ENCODE measurements at regions not wholly inside any gene's neighbourhood (a gene's known extent, or its start where the extent isn't known, plus 50 kb on each side); places are given as distances from the start of the nearest gene placed in this dataset.

GRCh38 chr5:116652196-116652729 is 77.6 kb upstream of the SEMA6A start:
- BruUV-seq (replicated peaks) = no TSS peak
- Mint-ChIP-seq H3K4me3 (ENCODE audit: unreplicated experiment) (peak overlapping the region; percentile 41), H3K4me1 (ENCODE audit: insufficient read depth, unreplicated experiment) (peaks cover 17% of the 10 kb centered on the region), H3K27me3 (ENCODE audit: insufficient read depth, unreplicated experiment) (no peaks in the 10 kb centered on the region), H3K27ac (ENCODE audit: low read depth, unreplicated experiment) (peak overlapping the region; percentile 8), H3K9me3 (ENCODE audit: unreplicated experiment) (no peaks in the 10 kb centered on the region), H3K36me3 (ENCODE audit: insufficient read depth, unreplicated experiment) (no peaks in the 10 kb centered on the region)
- ChIA-PET POLR2A (interaction anchor here (0.7 to 1.9 kb wide), 4 partner anchors 26 to 121 kb away, joined by 4 to 8 read pairs (median 5); partner anchors contain the start of gene SEMA6A), CTCF (interaction anchor here (0.6 kb wide), 2 partner anchors 77 to 302 kb away, joined by 3 to 4 read pairs; no protein-coding TSS in a partner anchor)
- intact Hi-C loops (cut with micrococcal nuclease) = loop anchor here (1.0 kb wide), 1 partner anchor 26 kb away; no protein-coding TSS in a partner anchor
- TF ChIP-seq CTCF (IDR thresholded peaks at IDR 0.05; ENCODE audit: unreplicated experiment) = no peak
- peak; percentile 70 for DNase-seq (ENCODE audit: unreplicated experiment)

GRCh38 chr5:116651653-116652052 is 77.0 kb upstream of the SEMA6A start:
- no peak overlapping the region for H3K4me3 Mint-ChIP-seq (ENCODE audit: unreplicated experiment)
- no peaks in the 10 kb centered on the region for H3K9me3 Mint-ChIP-seq (ENCODE audit: unreplicated experiment)
- H3K4me1 Mint-ChIP-seq (ENCODE audit: insufficient read depth, unreplicated experiment) = peaks cover 17% of the 10 kb centered on the region
- ChIA-PET POLR2A (interaction anchor here (1.9 kb wide), 1 partner anchor 26 kb away, joined by 8 read pairs; no protein-coding TSS in a partner anchor), CTCF (interaction anchor here (0.6 kb wide), 2 partner anchors 33 to 302 kb away, joined by 3 to 4 read pairs; no protein-coding TSS in a partner anchor)
- no peak for TF ChIP-seq CTCF (IDR thresholded peaks at IDR 0.05; ENCODE audit: unreplicated experiment)
- DNase-seq (ENCODE audit: unreplicated experiment) = no peak
- H3K36me3 Mint-ChIP-seq (ENCODE audit: insufficient read depth, unreplicated experiment) = no peaks in the 10 kb centered on the region
- intact Hi-C loops (cut with micrococcal nuclease) = loop anchor here (1.0 kb wide), 1 partner anchor 25 kb away; no protein-coding TSS in a partner anchor
- BruUV-seq (replicated peaks) = no TSS peak
- no peak overlapping the region for H3K27ac Mint-ChIP-seq (ENCODE audit: low read depth, unreplicated experiment)
- H3K27me3 Mint-ChIP-seq (ENCODE audit: insufficient read depth, unreplicated experiment) = no peaks in the 10 kb centered on the region

- H3K27ac Mint-ChIP-seq (ENCODE audit: low read depth, unreplicated experiment) = no peak overlapping the region
- H3K27me3 Mint-ChIP-seq (ENCODE audit: insufficient read depth, unreplicated experiment) = no peaks in the 10 kb centered on the region
- no TSS peak for BruUV-seq (replicated peaks)
- ChIA-PET CTCF (interaction anchor here (0.6 kb wide), 1 partner anchor 1641 kb away, joined by 3 read pairs; no protein-coding TSS in a partner anchor), POLR2A (no interaction called here)
- DNase-seq (ENCODE audit: unreplicated experiment) = no peak
- peaks cover 17% of the 10 kb centered on the region for H3K4me1 Mint-ChIP-seq (ENCODE audit: insufficient read depth, unreplicated experiment)
- no peaks in the 10 kb centered on the region for H3K36me3 Mint-ChIP-seq (ENCODE audit: insufficient read depth, unreplicated experiment)
- intact Hi-C loops (cut with micrococcal nuclease) = no loop called here
- H3K9me3 Mint-ChIP-seq (ENCODE audit: unreplicated experiment) = no peaks in the 10 kb centered on the region
- H3K4me3 Mint-ChIP-seq (ENCODE audit: unreplicated experiment) = no peak overlapping the region
- no peak for TF ChIP-seq CTCF (IDR thresholded peaks at IDR 0.05; ENCODE audit: unreplicated experiment)
Measured at GRCh38 chr5:116650964-116651363, 76.3 kb upstream of the SEMA6A start.

GRCh38 chr5:116650544-116650943 is 75.9 kb upstream of the SEMA6A start:
- TF ChIP-seq CTCF (IDR thresholded peaks at IDR 0.05; ENCODE audit: unreplicated experiment) = no peak
- intact Hi-C loops (cut with micrococcal nuclease) = no loop called here
- Mint-ChIP-seq H3K27me3 (ENCODE audit: insufficient read depth, unreplicated experiment) (no peaks in the 10 kb centered on the region), H3K36me3 (ENCODE audit: insufficient read depth, unreplicated experiment) (no peaks in the 10 kb centered on the region), H3K9me3 (ENCODE audit: unreplicated experiment) (no peaks in the 10 kb centered on the region), H3K4me1 (ENCODE audit: insufficient read depth, unreplicated experiment) (peaks cover 17% of the 10 kb centered on the region), H3K4me3 (ENCODE audit: unreplicated experiment) (no peak overlapping the region), H3K27ac (ENCODE audit: low read depth, unreplicated experiment) (no peak overlapping the region)
- ChIA-PET POLR2A (no interaction called here), CTCF (interaction anchor here (0.6 kb wide), 1 partner anchor 1641 kb away, joined by 3 read pairs; no protein-coding TSS in a partner anchor)
- DNase-seq (ENCODE audit: unreplicated experiment) = no peak
- BruUV-seq (replicated peaks) = no TSS peak
